OCI-LY1 (cell line): ENCODE measurements at regions not wholly inside any gene's neighbourhood (a gene's known extent, or its start where the extent isn't known, plus 50 kb on each side); places are given as distances from the start of the nearest gene placed in this dataset.
"Not testable (repeated sequence)": the region's sequence is repeated elsewhere in the genome, so short reads cannot be mapped to it uniquely, and the experiment has no call there.

Source experiments
- CTCF ChIP-seq: fragments of 200-600 bp; sonication (generic), shearing (Covaris generic); IDR thresholded peaks from 2 replicates; pipeline ENCODE4 v1.5.1; 2017; ENCODE audit warnings: mild to moderate bottlenecking, antibody characterized with exemption, low read length, moderate library complexity, mixed read lengths
- EZH2 ChIP-seq: fragments of 200-600 bp; sonication (generic), shearing (Covaris generic); IDR thresholded peaks from 2 replicates; pipeline ENCODE4 v1.8.0; 2017; ENCODE audit warnings: borderline replicate concordance, mixed run types, mild to moderate bottlenecking, antibody characterized with exemption, low read length, moderate library complexity, mixed read lengths

- TF ChIP-seq CTCF, result peak; percentile 10; the same call in 1 of the 2 replicates
- TF ChIP-seq EZH2, result not testable (repeated sequence)
These were observed 72.2 kb upstream of the HNRNPA1L2 start for GRCh38 chr13:52569904-52570602.
